ENCODE measurements at regions not wholly inside any gene's neighbourhood (a gene's known extent, or its start where the extent isn't known, plus 50 kb on each side); places are given as distances from the start of the nearest gene placed in this dataset.

DNA sequence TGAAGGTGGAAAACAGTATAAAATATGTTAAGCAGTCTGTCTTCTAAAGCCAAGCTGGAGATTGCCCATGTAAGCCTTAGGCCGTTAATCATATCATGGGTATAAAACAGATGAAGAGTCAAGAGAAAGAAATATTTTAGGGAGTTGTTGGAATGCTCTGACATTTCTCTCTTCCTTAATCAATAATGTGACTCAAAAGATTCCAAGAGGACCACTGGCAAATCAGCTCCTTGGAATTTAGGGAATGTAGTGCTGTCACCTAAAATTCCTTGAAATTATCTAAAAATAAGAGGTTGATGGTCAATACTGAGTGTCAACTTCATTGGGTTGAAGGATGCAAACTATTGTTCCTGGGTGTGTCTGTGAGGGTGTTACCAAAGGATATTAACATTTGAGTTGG is 525.9 kb downstream of the KCNA4 start:
- no peak overlapping the region for H3K27ac ChIP-seq
- TF ChIP-seq, protein P1, sequence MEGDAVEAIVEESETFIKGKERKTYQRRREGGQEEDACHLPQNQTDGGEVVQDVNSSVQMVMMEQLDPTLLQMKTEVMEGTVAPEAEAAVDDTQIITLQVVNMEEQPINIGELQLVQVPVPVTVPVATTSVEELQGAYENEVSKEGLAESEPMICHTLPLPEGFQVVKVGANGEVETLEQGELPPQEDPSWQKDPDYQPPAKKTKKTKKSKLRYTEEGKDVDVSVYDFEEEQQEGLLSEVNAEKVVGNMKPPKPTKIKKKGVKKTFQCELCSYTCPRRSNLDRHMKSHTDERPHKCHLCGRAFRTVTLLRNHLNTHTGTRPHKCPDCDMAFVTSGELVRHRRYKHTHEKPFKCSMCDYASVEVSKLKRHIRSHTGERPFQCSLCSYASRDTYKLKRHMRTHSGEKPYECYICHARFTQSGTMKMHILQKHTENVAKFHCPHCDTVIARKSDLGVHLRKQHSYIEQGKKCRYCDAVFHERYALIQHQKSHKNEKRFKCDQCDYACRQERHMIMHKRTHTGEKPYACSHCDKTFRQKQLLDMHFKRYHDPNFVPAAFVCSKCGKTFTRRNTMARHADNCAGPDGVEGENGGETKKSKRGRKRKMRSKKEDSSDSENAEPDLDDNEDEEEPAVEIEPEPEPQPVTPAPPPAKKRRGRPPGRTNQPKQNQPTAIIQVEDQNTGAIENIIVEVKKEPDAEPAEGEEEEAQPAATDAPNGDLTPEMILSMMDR (conservative IDR thresholded peaks at IDR 0.05) = no peak

GRCh38 chr11:29486301-29486700 is 530.5 kb downstream of the KCNA4 start:
- no peak overlapping the region for H3K27ac ChIP-seq
- TF ChIP-seq, protein P1 (conservative IDR thresholded peaks at IDR 0.05) = no peak

- no peak overlapping the region for H3K27ac ChIP-seq
- TF ChIP-seq, protein P1 (conservative IDR thresholded peaks at IDR 0.05) = no peak
Measured at GRCh38 chr11:29485641-29486040, 531.2 kb downstream of the KCNA4 start.

DNA sequence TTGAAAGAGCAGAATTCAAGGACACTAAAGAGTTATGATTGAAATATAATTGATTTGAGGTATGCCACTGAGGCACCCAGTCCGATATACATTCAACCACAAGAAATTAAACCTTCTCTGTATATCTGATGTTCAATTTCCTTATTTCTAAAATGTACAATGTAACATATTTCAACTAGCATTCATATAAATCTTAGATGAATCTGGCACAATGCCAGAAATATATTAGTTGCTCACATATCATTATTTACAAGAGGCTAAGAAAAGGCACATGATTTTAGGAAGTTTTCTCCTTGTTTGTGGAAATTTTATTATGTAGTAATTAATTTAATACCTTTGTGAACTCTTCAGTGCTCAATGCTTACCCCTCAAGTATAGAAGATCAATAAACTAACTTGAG is 532.3 kb downstream of the KCNA4 start:
- H3K27ac ChIP-seq = no peak overlapping the region
- TF ChIP-seq, protein P1 (conservative IDR thresholded peaks at IDR 0.05) = no peak

DNA sequence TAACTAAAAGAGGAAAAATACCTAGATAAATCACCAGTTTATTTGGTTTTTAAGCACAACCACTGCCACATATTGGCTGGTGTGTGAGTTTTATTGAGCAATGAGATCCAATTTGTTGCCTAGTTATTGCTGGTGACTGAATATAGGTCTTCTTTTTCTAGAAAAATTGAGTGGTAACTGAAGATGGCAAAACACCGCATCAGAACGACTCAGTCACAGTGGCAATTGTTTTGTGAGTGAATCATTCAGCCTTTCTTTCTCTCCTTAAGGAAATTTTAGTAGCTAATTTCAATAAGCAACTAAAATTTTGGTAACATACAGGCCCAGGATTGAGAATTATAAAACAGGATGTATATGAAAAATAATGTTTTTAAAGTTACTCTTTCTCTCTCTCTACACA is 533.0 kb downstream of the KCNA4 start:
- H3K27ac ChIP-seq = no peak overlapping the region
- TF ChIP-seq, protein P1 (conservative IDR thresholded peaks at IDR 0.05) = no peak

- no peak overlapping the region for H3K27ac ChIP-seq
- TF ChIP-seq, protein P1 (conservative IDR thresholded peaks at IDR 0.05) = no peak
Measured at GRCh38 chr11:29482510-29482909, 534.3 kb downstream of the KCNA4 start.

GRCh38 chr11:29481738-29482137 is 535.1 kb downstream of the KCNA4 start:
- no peak overlapping the region for H3K27ac ChIP-seq
- TF ChIP-seq, protein P1 (conservative IDR thresholded peaks at IDR 0.05) = no peak

GRCh38 chr11:29480981-29481380 is 535.8 kb downstream of the KCNA4 start:
- no peak overlapping the region for H3K27ac ChIP-seq

More at GRCh38 chr11:29480981-29481380, 535.8 kb downstream of the KCNA4 start:
- TF ChIP-seq, protein P1 (conservative IDR thresholded peaks at IDR 0.05) = no peak
